GM12865 (cell line): ENCODE measurements at regions not wholly inside any gene's neighbourhood (a gene's known extent, or its start where the extent isn't known, plus 50 kb on each side); places are given as distances from the start of the nearest gene placed in this dataset.

Source experiments
- DNase-seq: peaks from one replicate; pipeline ENCODE4 v3.0.0; 2010; ENCODE audit warnings: low read depth
- H3K4me3 ChIP-seq: 2 replicates; pipeline ENCODE4 v1.5.1; 2011; ENCODE audit warnings: mild to moderate bottlenecking, low read depth, low read length, control low read depth
- TF ChIP-seq, protein P1 (sequence below): IDR thresholded peaks from 2 replicates; pipeline ENCODE4 v1.5.1; 2011; ENCODE audit warnings: low read length, control low read depth, low read depth, inconsistent platforms; ENCODE audit not compliant: insufficient read depth; ENCODE audit errors: missing control alignments

DNA sequence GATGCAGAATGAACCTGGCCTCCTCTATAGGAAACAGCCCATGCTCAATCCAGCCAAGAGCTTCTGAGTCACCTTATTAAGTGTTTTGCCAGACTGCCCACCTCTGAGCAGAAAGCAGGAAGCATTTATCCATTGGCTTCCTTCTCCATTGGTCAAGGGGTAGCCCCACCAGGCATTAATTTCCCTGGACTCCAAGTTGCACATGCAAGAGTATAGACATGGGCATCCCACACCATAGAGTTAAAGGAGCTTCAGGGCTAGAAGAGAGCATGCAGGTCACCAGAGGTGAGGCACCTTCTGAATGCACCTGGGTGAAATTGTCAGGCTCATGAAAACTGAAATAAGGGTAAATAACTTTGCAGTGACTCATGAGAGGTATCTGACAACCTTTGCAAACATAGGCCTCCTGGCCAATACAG, 230.8 kb upstream of the STAC start:
- H3K4me3 ChIP-seq = no peak overlapping the region
- TF ChIP-seq, protein P1, sequence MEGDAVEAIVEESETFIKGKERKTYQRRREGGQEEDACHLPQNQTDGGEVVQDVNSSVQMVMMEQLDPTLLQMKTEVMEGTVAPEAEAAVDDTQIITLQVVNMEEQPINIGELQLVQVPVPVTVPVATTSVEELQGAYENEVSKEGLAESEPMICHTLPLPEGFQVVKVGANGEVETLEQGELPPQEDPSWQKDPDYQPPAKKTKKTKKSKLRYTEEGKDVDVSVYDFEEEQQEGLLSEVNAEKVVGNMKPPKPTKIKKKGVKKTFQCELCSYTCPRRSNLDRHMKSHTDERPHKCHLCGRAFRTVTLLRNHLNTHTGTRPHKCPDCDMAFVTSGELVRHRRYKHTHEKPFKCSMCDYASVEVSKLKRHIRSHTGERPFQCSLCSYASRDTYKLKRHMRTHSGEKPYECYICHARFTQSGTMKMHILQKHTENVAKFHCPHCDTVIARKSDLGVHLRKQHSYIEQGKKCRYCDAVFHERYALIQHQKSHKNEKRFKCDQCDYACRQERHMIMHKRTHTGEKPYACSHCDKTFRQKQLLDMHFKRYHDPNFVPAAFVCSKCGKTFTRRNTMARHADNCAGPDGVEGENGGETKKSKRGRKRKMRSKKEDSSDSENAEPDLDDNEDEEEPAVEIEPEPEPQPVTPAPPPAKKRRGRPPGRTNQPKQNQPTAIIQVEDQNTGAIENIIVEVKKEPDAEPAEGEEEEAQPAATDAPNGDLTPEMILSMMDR = no peak
- no peak for DNase-seq

DNA sequence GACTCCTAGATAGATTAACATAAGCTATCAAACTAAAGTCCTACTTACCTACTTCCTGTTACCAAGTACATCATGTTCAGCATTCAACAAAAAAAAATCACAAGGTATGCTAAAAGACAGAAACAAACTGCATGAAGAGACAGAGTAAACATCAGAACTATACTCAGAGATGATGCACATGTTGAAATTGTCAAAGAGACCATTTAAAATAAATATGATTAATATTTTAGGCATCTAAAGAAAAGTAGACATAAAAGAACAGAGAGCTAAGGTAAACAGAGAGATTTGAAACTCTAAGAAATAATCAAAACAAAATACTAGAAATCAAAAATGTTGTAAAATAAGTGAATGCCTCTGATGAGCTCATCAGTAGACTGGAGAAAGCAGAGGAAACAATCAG, 224.8 kb upstream of the STAC start:
- no peak for DNase-seq
- TF ChIP-seq, protein P1 = no peak
- no peak overlapping the region for H3K4me3 ChIP-seq

DNA sequence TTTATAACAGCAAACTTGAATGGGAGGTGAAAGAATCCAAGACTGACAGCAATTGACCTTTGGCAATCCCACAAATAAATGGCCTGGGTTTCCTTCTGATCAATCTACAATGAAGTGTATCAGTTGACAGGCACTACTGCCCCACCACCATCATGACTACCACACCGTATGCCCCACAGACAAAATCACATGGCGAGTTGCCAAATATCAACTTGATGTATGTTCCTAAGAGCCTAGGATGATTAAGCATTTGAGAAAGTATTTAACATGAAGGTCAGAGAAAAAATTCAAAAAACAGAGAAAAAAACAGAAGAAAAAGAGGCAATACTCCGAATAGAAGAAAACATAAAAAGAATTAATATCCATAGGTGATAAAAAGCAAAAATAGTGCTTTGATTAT, 215.9 kb upstream of the STAC start:
- TF ChIP-seq, protein P1 = no peak
- DNase-seq = no peak
- no peak overlapping the region for H3K4me3 ChIP-seq

DNA sequence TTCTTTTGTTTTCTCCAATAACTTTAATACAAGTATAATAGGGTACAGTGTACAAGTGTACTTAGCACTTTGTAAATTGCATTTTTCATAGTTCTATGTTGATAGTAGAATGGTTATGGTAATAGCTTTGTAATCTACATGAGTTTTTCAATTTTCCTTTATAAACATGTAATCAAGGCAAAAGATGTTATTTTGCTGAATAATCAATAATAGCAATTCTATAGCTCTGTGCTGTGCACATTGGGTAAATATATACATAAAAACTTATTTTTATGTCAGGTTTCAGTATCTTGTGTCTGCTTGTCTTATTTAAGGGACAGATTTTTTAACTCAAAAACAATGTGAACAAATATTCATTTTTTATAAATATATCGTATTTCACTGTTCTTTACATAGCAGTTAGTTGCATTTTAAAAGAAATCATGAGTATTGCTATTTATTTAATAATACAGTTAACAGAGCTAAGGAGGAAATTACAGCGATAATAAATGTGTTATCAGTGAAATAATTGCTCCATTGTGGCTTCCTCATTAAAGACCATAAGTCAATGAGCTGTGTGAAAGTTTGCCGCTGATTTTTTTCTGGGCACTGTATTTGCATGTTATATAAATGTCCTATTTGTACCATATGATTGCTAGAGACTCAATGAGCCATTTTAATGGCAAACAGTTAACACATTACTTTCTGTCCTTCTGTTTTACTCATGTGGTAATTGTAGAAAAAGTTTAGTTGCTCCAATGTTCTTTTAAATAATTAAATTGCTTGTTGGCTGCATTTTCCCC, 214.6 kb upstream of the STAC start:
- TF ChIP-seq, protein P1 = no peak
- no peak for DNase-seq
- no peak overlapping the region for H3K4me3 ChIP-seq

DNA sequence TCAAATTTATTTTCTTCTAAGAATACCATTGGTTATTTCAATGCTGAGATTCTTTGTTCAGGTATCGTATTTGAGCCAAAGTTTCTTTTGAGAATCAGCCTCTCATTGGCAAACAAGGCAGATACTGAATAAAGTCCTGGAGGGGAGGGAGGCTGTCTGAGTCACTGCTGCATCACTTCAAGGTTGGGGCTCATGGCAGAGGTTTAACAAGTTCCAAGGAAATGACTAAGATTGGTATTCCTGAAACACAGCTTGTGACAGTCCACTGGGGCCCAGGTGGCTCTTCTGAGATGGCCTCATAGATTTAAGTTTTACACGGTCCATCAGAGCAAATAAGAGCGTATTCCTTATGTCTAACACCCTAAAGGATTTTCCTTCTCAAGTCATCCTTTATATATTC, 213.8 kb upstream of the STAC start:
- no peak for DNase-seq
- no peak overlapping the region for H3K4me3 ChIP-seq
- TF ChIP-seq, protein P1 = no peak

DNA sequence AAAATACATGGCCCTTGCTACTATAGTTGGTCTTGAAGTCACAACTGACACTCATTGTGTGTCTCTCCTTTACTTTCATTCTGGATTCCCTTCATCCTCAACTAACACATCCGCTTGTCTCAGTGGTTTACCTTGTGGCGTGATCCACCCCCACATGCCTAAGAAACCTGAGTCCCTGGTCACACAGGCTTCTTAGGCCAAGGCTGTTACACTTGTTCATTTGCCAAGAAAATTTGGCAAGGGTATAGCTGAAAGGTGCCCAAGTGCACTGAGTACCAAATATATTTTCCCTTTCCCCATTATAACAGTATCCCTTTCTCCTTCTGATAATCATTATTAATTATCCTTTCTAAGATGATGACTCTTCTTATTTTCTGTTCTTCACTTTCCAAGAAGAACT, 207.6 kb upstream of the STAC start:
- no peak for DNase-seq
- no peak overlapping the region for H3K4me3 ChIP-seq
- TF ChIP-seq, protein P1 = no peak

DNA sequence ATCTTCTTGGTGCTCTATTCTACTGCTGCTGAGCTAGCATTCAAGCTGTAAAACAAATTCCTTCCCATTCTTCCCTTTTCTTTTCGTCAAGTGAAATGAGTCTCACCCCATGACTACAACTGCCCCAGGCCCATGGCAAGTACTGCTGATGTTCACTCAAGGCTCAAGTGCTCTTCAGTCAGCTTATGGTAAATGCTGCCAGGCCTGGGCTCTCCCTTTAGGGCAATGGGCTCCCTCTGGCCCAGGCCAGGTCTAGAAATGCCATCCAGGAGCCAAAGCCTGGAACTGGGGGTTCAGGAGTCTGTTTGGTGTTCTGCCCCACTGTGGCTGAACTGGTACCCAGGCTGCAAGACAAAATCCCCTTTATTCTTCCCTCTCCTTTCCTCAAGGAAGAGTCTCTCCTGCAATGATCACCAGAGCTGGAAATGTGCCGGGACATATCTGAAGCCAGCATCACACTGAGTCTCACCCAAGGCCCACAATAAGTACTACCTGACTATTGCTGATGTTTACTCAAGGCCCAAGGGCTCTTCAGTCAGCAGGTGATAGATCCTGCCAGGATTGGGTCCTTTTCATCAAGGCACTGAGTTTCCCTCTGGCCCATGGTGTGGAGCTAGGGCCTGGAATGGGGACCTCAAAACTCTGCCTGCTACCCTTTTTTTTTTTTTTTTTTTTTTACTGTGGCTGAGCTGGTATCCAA, 205.0 kb upstream of the STAC start:
- no peak overlapping the region for H3K4me3 ChIP-seq
- no peak for DNase-seq
- TF ChIP-seq, protein P1 = no peak
